GM12865 (cell line): ENCODE measurements at regions not wholly inside any gene's neighbourhood (a gene's known extent, or its start where the extent isn't known, plus 50 kb on each side); places are given as distances from the start of the nearest gene placed in this dataset.

ENCODE experiments used
- DNase-seq: peaks from one replicate; pipeline ENCODE4 v3.0.0; 2010; ENCODE audit warnings: low read depth
- H3K4me3 ChIP-seq: 2 replicates; pipeline ENCODE4 v1.5.1; 2011; ENCODE audit warnings: mild to moderate bottlenecking, low read depth, low read length, control low read depth
- TF ChIP-seq, protein P1 (sequence below): IDR thresholded peaks from 2 replicates; pipeline ENCODE4 v1.5.1; 2011; ENCODE audit warnings: low read length, control low read depth, low read depth, inconsistent platforms; ENCODE audit not compliant: insufficient read depth; ENCODE audit errors: missing control alignments

- TF ChIP-seq, protein P1, sequence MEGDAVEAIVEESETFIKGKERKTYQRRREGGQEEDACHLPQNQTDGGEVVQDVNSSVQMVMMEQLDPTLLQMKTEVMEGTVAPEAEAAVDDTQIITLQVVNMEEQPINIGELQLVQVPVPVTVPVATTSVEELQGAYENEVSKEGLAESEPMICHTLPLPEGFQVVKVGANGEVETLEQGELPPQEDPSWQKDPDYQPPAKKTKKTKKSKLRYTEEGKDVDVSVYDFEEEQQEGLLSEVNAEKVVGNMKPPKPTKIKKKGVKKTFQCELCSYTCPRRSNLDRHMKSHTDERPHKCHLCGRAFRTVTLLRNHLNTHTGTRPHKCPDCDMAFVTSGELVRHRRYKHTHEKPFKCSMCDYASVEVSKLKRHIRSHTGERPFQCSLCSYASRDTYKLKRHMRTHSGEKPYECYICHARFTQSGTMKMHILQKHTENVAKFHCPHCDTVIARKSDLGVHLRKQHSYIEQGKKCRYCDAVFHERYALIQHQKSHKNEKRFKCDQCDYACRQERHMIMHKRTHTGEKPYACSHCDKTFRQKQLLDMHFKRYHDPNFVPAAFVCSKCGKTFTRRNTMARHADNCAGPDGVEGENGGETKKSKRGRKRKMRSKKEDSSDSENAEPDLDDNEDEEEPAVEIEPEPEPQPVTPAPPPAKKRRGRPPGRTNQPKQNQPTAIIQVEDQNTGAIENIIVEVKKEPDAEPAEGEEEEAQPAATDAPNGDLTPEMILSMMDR: no peak
- no peak overlapping the region for H3K4me3 ChIP-seq
- no peak for DNase-seq
Measured at GRCh38 chr5:15346738-15347137, 153.2 kb upstream of the FBXL7 start.

- TF ChIP-seq, protein P1: no peak
- H3K4me3 ChIP-seq: no peak overlapping the region
Measured at GRCh38 chr5:15344954-15345353, 155.0 kb upstream of the FBXL7 start.

DNA sequence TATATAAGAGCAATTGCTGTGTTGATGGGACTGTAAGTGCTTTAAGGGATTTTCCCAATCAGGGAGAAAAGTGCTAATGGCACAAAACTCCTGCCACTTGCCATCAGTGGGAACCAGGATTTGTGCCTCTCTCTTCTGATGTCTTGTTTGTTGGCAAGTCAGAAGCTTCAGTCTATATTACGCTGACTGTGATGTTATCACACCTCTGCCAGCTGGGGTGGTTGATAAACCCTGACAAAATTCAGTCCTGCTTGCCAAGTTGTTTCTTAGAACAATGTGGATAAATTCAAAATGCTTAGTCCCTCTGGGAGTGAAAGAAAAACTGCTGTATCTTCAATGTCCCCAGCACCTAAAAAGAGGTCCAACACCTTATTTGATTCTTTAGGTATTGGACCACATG, 161.4 kb upstream of the FBXL7 start:
- H3K4me3 ChIP-seq: no peak overlapping the region
- TF ChIP-seq, protein P1: no peak
- DNase-seq: no peak

More at GRCh38 chr5:15344954-15345353, 155.0 kb upstream of the FBXL7 start:
- DNase-seq: no peak

- DNase-seq: no peak
- TF ChIP-seq, protein P1: no peak
- no peak overlapping the region for H3K4me3 ChIP-seq
Measured at GRCh38 chr5:15334551-15335266, 165.3 kb upstream of the FBXL7 start.

- DNase-seq: no peak
- H3K4me3 ChIP-seq: no peak overlapping the region
- TF ChIP-seq, protein P1: no peak
Measured at GRCh38 chr5:15333091-15333490, 166.9 kb upstream of the FBXL7 start.

DNA sequence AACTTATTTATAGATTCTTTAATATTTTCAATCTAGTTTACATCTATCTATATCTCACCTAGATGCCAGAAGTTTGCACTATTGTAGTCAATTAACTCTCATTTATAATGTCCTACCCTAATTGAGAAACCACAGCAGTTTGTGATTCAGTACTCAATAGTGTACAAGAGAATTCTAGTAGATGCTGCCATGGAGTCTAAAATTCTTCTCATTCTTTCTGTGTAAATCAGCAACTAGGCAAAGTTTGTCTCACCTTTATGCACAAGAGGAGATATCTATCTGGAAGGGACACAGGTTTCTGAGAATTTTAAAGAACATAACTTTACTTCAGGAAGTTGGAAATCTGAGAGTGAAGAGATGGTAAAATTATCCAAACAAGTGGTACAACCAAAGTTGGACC, 173.0 kb upstream of the FBXL7 start:
- TF ChIP-seq, protein P1: no peak
- no peak overlapping the region for H3K4me3 ChIP-seq
- DNase-seq: no peak

GRCh38 chr5:15326471-15326870, 173.5 kb upstream of the FBXL7 start:
- DNase-seq: no peak
- TF ChIP-seq, protein P1: no peak
- no peak overlapping the region for H3K4me3 ChIP-seq
